GM10248 (cell line): ENCODE measurements at regions not wholly inside any gene's neighbourhood (a gene's known extent, or its start where the extent isn't known, plus 50 kb on each side); places are given as distances from the start of the nearest gene placed in this dataset.
"Not testable (repeated sequence)": the region's sequence is repeated elsewhere in the genome, so short reads cannot be mapped to it uniquely, and the experiment has no call there.

Experiments
- CTCF ChIA-PET: fragments of 300-600 bp; sonication (Branson Sonifier 250); formaldehyde crosslinking; extraction: SDS; loops from one replicate; lab custom pipeline; 2021; ENCODE audit warnings: antibody characterized with exemption; lab: Yijun Ruan, JAX
- POLR2A ChIA-PET: fragments of 350-650 bp; sonication (Branson Sonifier 250); formaldehyde crosslinking; extraction: SDS; loops from one replicate; lab custom pipeline; 2020; ENCODE audit warnings: antibody characterized with exemption; lab: Yijun Ruan, JAX
- DNase-seq: peaks from one replicate; pipeline ENCODE4 v3.0.0; 2012; ENCODE audit errors: extremely low spot score
- TF ChIP-seq, protein P1 (sequence below): IDR thresholded peaks from 2 replicates; pipeline ENCODE4 v1.5.1; 2012; ENCODE audit warnings: mild to moderate bottlenecking, low read depth; ENCODE audit errors: extremely low read depth, missing control alignments, control extremely low read depth

DNA sequence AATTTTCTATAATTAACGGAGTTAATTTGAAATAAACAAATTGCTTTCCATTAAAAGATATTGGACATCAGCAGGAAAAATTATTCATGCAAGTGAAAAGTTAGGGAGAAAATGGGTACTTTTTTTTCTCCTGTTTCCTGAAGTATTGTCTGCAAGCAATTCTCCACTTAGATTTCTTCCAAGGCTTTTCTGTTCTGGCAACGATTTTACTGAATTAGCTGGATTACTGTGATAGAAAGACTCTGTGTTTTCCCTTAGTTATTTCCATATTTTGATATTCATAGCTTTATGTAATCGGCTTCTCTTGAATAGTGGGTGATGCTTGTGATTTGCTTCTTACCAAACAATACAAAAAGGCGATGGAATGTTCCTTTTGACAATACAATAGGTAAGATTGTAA, 1333.9 kb downstream of the AMY1C start:
- no peak for DNase-seq
- TF ChIP-seq, protein P1, sequence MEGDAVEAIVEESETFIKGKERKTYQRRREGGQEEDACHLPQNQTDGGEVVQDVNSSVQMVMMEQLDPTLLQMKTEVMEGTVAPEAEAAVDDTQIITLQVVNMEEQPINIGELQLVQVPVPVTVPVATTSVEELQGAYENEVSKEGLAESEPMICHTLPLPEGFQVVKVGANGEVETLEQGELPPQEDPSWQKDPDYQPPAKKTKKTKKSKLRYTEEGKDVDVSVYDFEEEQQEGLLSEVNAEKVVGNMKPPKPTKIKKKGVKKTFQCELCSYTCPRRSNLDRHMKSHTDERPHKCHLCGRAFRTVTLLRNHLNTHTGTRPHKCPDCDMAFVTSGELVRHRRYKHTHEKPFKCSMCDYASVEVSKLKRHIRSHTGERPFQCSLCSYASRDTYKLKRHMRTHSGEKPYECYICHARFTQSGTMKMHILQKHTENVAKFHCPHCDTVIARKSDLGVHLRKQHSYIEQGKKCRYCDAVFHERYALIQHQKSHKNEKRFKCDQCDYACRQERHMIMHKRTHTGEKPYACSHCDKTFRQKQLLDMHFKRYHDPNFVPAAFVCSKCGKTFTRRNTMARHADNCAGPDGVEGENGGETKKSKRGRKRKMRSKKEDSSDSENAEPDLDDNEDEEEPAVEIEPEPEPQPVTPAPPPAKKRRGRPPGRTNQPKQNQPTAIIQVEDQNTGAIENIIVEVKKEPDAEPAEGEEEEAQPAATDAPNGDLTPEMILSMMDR = no peak
- CTCF ChIA-PET = interaction anchor here (1.7 kb wide), 1 partner anchor 8 kb away, joined by 3 read pairs; no protein-coding TSS in a partner anchor
- POLR2A ChIA-PET = no interaction called here

DNA sequence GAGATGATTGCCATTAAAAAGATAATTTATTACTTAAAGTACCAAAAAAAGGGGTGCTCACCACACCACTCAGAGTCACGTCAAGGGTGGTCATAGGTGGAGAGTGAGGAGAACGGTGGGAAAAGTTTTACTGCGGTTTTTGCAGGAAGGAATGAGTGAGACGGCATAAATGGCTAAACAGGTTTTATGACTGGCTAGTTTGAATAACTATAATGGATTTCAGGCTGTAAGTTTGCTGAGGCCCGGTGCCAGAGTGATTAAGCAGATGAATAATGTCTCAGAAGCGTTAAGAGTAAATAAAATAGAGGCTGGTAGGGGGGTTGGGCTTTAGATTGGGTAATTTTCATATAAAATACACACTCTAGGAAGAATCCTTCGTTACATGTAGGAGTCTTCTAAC, 1337.8 kb downstream of the AMY1C start:
- TF ChIP-seq, protein P1 = no peak
- ChIA-PET CTCF (no interaction called here), POLR2A (no interaction called here)
- DNase-seq = no peak

DNA sequence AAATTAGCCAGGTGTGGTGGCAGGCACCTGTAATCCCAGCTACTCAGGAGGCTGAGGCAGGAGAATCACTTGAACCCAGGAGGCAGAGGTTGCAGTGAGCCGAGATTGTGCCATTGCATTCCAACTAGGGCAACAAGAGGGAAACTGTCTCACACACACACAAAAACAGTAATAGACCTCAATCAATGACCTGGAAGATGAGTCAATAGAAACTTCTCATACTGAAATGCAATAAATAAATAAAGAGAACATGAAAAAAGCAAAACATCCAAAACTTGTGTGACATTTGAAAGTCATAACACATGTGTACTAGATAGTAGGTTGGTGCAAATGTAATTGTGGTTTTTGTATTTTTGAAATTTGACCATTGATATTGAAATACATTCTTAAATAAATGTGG, 1338.5 kb downstream of the AMY1C start:
- ChIA-PET CTCF (no interaction called here), POLR2A (no interaction called here)
- TF ChIP-seq, protein P1 = no peak
- no peak for DNase-seq

DNA sequence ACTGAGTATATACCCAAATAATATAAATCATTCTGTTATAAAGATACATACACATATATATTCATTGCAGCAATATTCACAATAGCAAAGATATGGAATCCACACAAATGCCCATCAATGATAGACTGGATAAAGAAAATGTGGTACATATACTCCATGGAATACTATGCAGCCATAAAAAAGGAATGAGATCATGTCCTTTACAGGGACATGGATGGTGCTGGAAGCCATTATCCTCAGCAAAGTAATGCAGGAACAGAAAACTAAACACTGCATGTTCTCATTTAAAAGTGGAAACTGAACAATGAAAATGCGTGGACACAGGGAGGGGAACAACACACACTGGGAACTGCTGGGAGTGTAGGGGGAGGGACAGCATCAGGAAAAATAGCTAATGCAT, 1344.2 kb downstream of the AMY1C start:
- POLR2A ChIA-PET, CTCF ChIA-PET, DNase-seq: not testable (repeated sequence)

DNA sequence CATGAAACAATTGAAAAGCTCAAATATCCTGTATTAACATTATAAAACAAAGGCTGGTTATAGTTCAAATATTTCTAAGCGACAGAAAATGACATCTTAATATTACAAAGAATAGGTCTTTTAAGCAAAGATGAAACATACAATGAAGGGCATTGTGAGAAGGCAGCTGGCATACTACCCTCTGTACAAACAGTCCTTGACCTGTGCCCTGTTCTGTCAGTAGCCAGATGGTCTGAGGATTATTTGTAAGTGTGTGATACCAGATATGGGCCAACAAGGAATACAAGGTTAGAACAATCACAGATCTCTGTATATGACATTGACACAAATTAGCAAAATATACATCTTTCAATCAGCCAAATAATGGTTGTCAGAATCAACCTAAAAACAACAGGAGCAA, 1350.4 kb downstream of the AMY1C start:
- ChIA-PET CTCF (no interaction called here), POLR2A (no interaction called here)
- TF ChIP-seq, protein P1 = no peak
- no peak for DNase-seq

DNA sequence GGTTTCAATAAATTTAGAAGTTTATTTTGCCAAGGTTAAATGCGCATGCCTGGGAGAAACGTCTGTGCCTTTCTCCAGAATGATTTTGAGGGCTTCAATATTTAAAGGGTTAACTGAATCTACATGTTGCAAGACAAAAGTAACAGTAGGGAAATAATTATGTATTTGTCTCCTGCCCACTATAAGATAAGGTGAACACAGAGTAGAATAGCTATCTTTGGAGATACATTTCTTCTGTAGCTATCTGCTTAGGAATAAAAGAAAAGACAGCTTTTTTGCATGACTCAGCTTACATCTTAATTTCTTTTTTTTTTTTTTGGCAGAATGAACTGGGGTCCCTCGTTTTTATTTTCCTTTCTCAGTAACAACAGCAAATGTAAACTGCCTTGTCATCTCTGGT, 1351.6 kb downstream of the AMY1C start:
- TF ChIP-seq, protein P1 = no peak
- no peak for DNase-seq
- ChIA-PET CTCF (no interaction called here), POLR2A (no interaction called here)

DNA sequence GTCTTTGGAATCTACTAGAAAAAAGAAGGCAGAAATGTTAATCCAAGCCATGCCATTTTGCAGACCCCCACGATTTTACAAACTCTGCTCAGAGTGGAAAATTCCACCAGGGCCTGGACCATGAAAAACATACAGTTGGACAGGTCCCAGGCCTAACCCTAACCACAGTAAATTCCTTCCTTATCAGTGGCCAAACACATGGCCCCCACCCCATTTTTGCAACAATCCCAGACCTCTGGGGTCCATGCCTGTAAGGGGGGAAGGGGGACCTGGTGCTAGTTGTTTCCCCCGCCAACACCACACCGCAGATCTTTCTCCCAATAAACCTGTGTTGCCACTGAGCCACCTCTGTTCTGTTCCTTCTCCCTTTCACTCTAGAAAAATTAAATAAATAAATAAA, 1352.7 kb downstream of the AMY1C start:
- TF ChIP-seq, protein P1 = no peak
- POLR2A ChIA-PET = no interaction called here
- DNase-seq = no peak
- CTCF ChIA-PET = no interaction called here
